ENCODE measurements at regions not wholly inside any gene's neighbourhood (a gene's known extent, or its start where the extent isn't known, plus 50 kb on each side); places are given as distances from the start of the nearest gene placed in this dataset.

GRCh38 chr3:117979466-117979865 lies 1055.2 kb downstream of the IGSF11 start:
- CTCF ChIA-PET, result no interaction called here
- no peak overlapping the region for H3K9ac ChIP-seq (ENCODE audit: low read length)

DNA sequence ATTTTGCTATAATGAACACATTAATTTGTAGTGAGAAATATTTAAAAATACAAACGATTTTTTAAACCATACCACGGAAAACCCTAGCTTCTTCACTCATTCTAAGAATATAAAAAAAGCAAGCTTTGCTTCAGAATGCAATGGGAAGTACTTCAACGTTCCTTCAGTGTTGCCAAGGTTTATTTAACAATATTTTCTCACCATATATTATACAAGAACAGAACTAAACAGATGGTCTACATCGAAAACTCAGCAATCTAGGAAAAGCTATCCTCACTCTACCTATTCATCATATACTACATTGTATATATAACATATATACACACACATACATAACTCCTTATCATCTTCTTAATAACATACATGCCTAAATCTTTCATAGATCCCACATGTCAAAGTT lies 1047.4 kb downstream of the IGSF11 start:
- ChIA-PET POLR2A (ENCODE audit: unreplicated experiment) (no interaction called here), CTCF (no interaction called here)
- intact Hi-C loops (cut with micrococcal nuclease), result no loop called here

More at GRCh38 chr3:117979466-117979865, 1055.2 kb downstream of the IGSF11 start:
- DNase-seq (no peak), ATAC-seq (no peak)
- Histone ChIP-seq H2AFZ (ENCODE audit: low read length) (no peak overlapping the region), H4K20me1 (ENCODE audit: low read length) (no peaks in the 10 kb centered on the region), H3K27me3 (ENCODE audit: low read length) (no peaks in the 10 kb centered on the region), H3K9me2 (replicated peaks; ENCODE audit: low read length) (no peaks in the 10 kb centered on the region), H3K79me2 (ENCODE audit: low read length) (no peaks in the 10 kb centered on the region), H3F3A (ENCODE audit: low read length, unreplicated experiment) (no peaks in the 10 kb centered on the region), H3K9me3 (ENCODE audit: low read length) (peaks cover 23% of the 10 kb centered on the region; the same call in 1 of the 2 replicates), H3K27ac (ENCODE audit: low read length) (no peak overlapping the region), H3K4me1 (ENCODE audit: insufficient read depth, low read length) (no peaks in the 10 kb centered on the region), H3K4me3 (ENCODE audit: low read length) (no peak overlapping the region), H3K36me3 (ENCODE audit: low read depth, low read length) (no peaks in the 10 kb centered on the region), H3K4me2 (ENCODE audit: low read length) (no peak overlapping the region)
- intact Hi-C loops (cut with micrococcal nuclease), result no loop called here
- no peak for TF ChIP-seq EZH2 (IDR thresholded peaks at IDR 0.05; ENCODE audit: low read length, unreplicated experiment)
- no peak for TF ChIP-seq CTCF (conservative IDR thresholded peaks at IDR 0.05; ENCODE audit: low read depth, low read length)
- TF ChIP-seq EZH2phosphoT487 (IDR thresholded peaks at IDR 0.05; ENCODE audit: borderline replicate concordance, low read length), result no peak
- no TSS peak for BruUV-seq (replicated peaks)
- POLR2A ChIA-PET (ENCODE audit: unreplicated experiment), result no interaction called here

More for the DNA sequence above, 1047.4 kb downstream of the IGSF11 start:
- DNase-seq, result no peak
- H3K9me2 ChIP-seq (replicated peaks; ENCODE audit: low read length), result no peaks in the 10 kb centered on the region
- no TSS peak for BruUV-seq (replicated peaks)
- TF ChIP-seq CTCF (conservative IDR thresholded peaks at IDR 0.05; ENCODE audit: low read depth, low read length) (no peak), EZH2 (IDR thresholded peaks at IDR 0.05; ENCODE audit: low read length, unreplicated experiment) (no peak), EZH2phosphoT487 (IDR thresholded peaks at IDR 0.05; ENCODE audit: borderline replicate concordance, low read length) (no peak)
- H2AFZ ChIP-seq (ENCODE audit: low read length), result no peak overlapping the region
- H3K4me1 ChIP-seq (ENCODE audit: insufficient read depth, low read length), result no peaks in the 10 kb centered on the region
- no peak for ATAC-seq
- H3K36me3 ChIP-seq (ENCODE audit: low read depth, low read length), result no peaks in the 10 kb centered on the region
- no peaks in the 10 kb centered on the region for H3K27me3 ChIP-seq (ENCODE audit: low read length)
- H3F3A ChIP-seq (ENCODE audit: low read length, unreplicated experiment), result no peaks in the 10 kb centered on the region
- H4K20me1 ChIP-seq (ENCODE audit: low read length), result no peaks in the 10 kb centered on the region
- no peak overlapping the region for H3K9ac ChIP-seq (ENCODE audit: low read length)
- peaks cover 16% of the 10 kb centered on the region; the same call in 1 of the 2 replicates for H3K9me3 ChIP-seq (ENCODE audit: low read length)
- H3K79me2 ChIP-seq (ENCODE audit: low read length), result no peaks in the 10 kb centered on the region
- H3K4me3 ChIP-seq (ENCODE audit: low read length), result no peak overlapping the region
- no peak overlapping the region for H3K4me2 ChIP-seq (ENCODE audit: low read length)
- no peak overlapping the region for H3K27ac ChIP-seq (ENCODE audit: low read length)

Measured in PC-3 (cell line).